ENCODE measurements at regions not wholly inside any gene's neighbourhood (a gene's known extent, or its start where the extent isn't known, plus 50 kb on each side); places are given as distances from the start of the nearest gene placed in this dataset.
A peak's percentile ranks its signal among the peaks of the same experiment; 100 is the strongest.

- no peak for DNase-seq (ENCODE audit: low read depth)
Measured at GRCh38 chr12:46468813-46469212, 96.2 kb upstream of the SLC38A2 start.

- DNase-seq (ENCODE audit: low read depth), result peak; percentile 52
Measured at GRCh38 chr12:46468160-46468559, 95.6 kb upstream of the SLC38A2 start.

DNA sequence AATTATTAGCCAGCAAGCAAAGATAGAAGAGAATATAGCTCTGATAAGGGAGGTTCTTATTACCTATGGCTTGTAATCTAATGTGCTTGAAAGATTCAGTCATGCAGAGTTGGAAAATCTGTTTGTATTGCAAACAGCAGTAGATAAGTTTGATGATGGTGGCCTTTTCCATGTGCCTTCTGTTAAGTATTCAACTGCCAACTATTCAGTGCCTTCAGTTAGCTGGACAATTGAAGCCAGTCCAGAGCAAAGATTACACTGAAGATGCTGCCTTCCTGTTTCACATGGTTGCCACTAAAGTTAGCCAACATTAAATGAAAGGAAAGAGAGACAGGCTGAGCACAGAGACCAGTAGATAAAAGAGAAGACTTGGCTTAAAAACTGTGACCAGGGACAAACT is 92.7 kb upstream of the SLC38A2 start:
- DNase-seq (ENCODE audit: low read depth), result no peak

- DNase-seq (ENCODE audit: low read depth), result no peak
Measured at GRCh38 chr12:46464863-46465262, 92.3 kb upstream of the SLC38A2 start.

GRCh38 chr12:46462641-46463355 is 90.2 kb upstream of the SLC38A2 start:
- DNase-seq (ENCODE audit: low read depth), result no peak

GRCh38 chr12:46461907-46462640 is 89.5 kb upstream of the SLC38A2 start:
- no peak for DNase-seq (ENCODE audit: low read depth)

DNA sequence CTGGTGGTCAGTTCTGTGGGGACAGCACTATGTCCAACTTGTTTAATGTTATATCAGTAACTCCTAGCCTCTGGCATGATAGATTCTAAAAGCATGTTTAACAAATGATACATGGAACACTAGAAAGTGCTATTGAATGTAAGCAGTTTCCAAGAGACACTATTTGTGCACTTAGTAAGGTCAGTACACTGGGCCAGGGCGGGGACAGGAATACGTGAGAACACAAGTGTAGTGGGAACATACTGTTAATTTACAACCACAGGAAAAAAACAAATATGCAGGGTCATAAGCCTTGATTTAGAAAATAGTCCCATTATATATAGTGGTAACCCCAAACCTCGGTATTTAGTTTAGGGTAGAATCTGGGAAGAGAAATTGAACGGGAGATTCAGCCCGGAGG is 88.9 kb upstream of the SLC38A2 start:
- DNase-seq (ENCODE audit: low read depth), result no peak

- DNase-seq (ENCODE audit: low read depth), result no peak
Measured at GRCh38 chr12:46460682-46461210, 88.2 kb upstream of the SLC38A2 start.

DNA sequence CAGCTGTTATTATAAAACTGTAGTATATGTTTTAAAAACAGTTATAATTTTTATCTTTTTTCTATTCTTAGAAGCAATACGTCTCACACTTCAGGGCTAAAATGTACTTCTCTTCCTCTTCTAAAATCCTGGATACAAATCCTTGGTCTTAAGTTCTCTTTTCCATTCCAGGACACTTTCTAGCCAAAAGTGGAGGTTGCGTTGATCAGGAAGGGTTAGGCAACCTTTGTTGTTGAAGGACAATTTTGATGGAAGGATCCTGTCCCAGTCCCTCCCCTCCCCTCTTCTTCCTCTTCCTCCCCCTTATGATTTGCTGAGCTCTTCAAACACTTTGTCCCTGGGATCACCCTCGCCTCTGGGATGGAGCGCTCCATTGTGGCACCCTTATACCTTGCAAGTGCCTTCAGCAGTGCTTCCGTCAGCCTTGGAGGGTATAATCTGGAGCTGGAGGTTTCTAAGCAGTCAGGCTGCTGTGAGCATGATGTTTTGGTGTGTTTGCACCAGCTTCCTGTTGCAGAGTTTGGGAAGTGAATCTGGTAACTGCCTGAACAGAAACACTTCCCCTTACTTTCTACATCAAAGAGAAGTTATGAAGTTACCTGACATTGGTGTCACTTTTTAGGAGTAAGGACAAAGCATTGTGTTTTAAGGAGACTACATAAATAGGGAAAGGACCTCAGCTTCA is 87.4 kb upstream of the SLC38A2 start:
- no peak for DNase-seq (ENCODE audit: low read depth)

GRCh38 chr12:46459111-46459510 is 86.5 kb upstream of the SLC38A2 start:
- DNase-seq (ENCODE audit: low read depth), result peak; percentile 89

DNA sequence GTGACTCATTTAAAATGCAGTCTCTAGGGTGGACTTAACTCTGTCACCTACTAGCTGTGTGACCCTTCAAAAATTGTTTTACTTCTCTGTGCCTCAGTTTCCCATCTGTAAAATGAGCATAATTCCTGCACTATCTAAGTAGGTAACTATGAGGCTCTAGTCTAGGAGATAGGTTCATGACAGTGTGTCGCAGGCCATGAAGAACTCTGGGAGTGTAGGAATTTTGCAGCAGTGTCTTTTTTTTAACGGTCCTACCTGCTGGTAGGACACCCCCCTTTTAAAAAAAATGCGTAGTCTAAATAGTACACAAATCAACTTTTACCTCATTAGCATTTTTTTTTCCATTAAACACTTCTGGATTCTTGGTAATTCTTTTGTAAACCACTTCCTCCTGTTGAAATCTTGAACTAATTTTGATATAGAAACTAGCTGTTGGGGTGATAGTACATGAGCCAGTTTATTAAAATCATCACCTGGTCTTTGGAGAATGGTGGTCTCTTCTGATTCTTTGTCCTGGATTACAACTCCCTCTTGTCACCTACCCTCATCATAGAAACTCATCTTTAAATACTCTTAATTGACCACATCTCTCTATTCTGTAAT is 86.0 kb upstream of the SLC38A2 start:
- DNase-seq (ENCODE audit: low read depth), result no peak

DNA sequence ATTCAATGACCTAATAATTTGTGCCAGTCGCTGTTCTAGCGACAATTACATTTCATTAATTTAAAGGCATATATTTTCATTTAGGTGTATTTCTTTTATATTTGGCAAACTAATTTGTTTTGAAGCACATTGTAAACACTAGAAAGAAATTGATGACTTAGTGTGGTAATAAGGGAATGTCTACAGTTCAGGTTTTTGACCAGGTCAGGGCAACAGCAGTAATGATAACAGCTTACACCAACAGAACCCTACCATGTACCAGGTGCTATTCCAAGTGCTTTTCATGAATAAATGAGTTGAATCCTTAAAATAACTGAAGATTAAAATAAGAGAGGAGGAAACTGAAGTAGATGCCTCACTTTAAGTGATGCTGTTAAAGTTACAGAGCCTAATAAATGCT is 85.4 kb upstream of the SLC38A2 start:
- DNase-seq (ENCODE audit: low read depth), result no peak

- DNase-seq (ENCODE audit: low read depth), result no peak
Measured at GRCh38 chr12:46456356-46457334, 84.1 kb upstream of the SLC38A2 start.

DNA sequence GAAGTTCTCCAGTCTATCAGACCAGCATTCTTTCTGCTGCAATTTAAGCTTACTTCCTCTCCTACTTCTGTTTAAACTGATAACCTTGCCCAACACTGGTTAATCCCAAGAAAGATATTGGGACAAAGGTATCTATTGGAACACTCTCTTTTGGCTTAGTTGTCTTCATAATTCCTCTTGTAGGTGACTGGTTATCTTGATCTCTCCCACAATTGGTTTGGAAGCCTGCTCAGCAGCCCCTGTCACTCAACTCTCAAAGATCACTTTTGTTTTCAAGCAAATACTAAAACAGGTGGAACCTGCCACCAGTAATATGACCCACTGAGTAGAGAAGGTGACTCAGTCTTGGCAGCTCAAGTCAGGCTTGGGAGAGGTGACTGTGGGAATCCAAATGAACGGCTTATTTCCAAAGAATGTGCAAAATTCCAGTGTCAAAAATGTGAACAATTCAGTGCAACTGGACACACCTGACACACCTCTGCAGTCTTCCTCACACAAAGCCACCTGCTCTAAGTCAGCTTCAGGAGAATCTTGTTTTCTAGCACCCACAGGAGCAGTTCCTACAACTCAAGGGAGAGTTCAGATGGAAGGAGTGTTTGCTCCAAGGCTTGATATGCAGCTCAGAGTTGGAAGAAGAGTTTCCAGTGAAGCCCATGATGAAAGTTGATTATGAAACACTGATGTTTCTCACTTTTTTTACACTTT is 83.2 kb upstream of the SLC38A2 start:
- peak; percentile 37 for DNase-seq (ENCODE audit: low read depth)

- DNase-seq (ENCODE audit: low read depth), result no peak
Measured at GRCh38 chr12:46454981-46455380, 82.4 kb upstream of the SLC38A2 start.

DNA sequence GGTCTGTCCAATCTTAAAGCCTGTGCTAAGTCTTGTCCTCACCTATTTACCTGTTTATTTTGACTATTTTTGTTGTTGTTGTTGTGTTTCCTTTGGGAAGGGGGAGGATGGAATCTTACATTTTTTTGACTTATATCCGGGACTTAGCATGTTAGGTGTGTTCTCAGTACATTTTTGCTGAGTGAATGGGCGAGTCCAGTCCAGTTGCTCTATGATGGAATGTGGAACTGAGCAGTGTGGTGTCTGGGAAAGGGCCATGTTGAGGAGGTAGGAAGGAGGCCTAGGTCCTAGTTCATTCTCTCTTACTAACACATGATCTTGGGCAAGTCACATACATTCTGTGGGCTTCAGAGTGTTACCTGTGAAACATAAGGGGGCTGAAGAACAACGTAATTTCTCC is 80.9 kb upstream of the SLC38A2 start:
- no peak for DNase-seq (ENCODE audit: low read depth)

DNA sequence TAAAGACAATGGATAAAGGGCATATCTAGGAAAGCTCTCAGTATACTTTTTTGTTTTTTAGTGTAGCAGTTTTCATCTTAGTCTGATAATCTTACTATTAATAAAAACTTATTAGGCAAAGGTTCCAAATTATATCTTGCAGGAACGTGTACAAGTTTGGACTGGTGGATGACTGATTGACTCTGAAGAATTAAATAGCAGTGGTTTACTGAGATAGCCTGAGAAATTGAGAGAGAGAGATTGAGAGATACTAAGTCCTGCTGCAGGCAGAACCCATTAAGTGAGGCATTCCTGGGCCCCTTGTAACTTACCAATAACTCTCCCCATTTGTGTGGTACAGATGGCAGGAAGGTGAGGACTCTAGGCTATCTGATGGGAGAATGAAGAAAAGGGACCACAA is 80.2 kb upstream of the SLC38A2 start:
- DNase-seq (ENCODE audit: low read depth), result no peak

- peak; percentile 85 for DNase-seq (ENCODE audit: low read depth)
Measured at GRCh38 chr12:46452061-46452615, 79.6 kb upstream of the SLC38A2 start.

DNA sequence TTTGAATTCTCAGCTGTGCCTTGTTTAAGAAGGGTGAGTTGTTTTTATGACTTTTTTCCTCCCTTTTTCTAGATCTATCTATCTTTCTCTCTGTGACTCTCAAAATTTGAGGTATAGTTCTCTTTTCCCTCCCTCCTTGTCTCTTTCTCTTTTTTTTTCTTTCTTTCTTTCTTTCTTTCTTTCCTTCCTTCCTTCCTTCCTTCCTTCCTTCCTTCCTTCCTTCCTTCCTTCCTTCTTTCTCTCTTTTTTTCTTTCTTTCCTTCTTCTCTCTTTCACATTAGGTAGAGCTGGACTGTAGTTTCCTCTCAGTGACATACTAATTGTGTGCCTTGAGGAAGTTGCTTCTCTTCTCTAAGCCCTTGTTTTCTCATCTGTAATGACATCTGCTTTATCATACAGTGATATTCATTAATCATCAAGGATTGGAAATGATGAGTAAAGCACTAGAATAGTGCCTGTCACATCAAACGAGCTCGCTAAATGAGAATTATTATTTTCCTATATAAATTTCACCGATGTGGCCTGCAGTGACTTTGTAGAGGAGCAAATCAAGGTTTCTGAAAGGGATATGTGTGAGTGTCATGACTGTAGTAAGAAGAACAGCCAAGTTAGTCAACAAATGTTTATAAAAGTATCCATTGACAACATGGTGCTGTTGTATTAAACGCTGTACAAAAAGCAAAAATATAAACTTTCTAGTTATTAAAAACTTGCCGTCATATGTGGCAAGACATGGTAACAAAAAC is 78.9 kb upstream of the SLC38A2 start:
- DNase-seq (ENCODE audit: low read depth), result peak; percentile 24
